ENCODE measurements at regions not wholly inside any gene's neighbourhood (a gene's known extent, or its start where the extent isn't known, plus 50 kb on each side); places are given as distances from the start of the nearest gene placed in this dataset.

DNA sequence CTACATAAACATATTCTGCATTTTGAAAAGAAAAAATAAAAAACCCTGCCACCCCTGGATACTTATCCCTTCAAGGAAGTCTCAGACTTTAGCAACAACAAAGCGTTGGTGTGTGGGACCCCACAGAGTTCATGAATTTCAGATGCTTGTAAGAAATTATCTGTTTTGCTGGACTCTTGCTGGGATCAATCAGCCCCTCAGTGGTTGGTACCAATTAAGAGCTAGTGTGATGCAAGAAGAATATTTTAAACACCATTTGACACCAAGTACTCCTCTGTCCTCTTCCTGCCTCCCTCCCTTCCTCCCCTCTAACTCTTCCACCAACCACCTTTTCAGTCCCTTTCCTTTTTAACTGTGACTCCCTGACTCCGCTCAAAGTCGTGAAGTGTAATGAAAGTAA lies 51.5 kb downstream of the SST start:
- no peak for DNase-seq (ENCODE audit: low read depth)
- no peak overlapping the region for H3K4me3 ChIP-seq (ENCODE audit: control insufficient read depth, low read depth, low read length)
- TF ChIP-seq, protein P1, sequence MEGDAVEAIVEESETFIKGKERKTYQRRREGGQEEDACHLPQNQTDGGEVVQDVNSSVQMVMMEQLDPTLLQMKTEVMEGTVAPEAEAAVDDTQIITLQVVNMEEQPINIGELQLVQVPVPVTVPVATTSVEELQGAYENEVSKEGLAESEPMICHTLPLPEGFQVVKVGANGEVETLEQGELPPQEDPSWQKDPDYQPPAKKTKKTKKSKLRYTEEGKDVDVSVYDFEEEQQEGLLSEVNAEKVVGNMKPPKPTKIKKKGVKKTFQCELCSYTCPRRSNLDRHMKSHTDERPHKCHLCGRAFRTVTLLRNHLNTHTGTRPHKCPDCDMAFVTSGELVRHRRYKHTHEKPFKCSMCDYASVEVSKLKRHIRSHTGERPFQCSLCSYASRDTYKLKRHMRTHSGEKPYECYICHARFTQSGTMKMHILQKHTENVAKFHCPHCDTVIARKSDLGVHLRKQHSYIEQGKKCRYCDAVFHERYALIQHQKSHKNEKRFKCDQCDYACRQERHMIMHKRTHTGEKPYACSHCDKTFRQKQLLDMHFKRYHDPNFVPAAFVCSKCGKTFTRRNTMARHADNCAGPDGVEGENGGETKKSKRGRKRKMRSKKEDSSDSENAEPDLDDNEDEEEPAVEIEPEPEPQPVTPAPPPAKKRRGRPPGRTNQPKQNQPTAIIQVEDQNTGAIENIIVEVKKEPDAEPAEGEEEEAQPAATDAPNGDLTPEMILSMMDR (IDR thresholded peaks at IDR 0.05; ENCODE audit: control insufficient read depth, insufficient read depth, low read depth, low read length, missing control alignments), result no peak

DNA sequence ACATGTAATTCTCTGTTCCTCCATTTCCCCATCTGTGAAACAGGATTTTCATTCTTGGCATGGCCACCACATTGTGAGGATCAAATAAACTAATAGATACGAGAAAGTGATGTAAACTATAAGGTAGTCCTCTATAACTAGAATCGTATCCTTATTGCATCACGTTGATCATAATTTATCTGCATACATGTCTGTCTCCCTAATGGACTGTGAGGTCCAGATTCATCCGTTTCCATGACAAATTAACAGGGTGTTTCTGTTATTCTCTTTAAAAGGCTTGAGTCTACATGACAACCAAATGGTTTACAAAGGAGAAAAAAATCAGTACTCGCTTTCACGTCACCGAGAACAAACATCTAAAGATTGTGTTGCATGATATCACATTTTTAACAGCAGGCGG lies 53.0 kb downstream of the SST start:
- no peak for DNase-seq (ENCODE audit: low read depth)
- TF ChIP-seq, protein P1 (IDR thresholded peaks at IDR 0.05; ENCODE audit: control insufficient read depth, insufficient read depth, low read depth, low read length, missing control alignments), result no peak

DNA sequence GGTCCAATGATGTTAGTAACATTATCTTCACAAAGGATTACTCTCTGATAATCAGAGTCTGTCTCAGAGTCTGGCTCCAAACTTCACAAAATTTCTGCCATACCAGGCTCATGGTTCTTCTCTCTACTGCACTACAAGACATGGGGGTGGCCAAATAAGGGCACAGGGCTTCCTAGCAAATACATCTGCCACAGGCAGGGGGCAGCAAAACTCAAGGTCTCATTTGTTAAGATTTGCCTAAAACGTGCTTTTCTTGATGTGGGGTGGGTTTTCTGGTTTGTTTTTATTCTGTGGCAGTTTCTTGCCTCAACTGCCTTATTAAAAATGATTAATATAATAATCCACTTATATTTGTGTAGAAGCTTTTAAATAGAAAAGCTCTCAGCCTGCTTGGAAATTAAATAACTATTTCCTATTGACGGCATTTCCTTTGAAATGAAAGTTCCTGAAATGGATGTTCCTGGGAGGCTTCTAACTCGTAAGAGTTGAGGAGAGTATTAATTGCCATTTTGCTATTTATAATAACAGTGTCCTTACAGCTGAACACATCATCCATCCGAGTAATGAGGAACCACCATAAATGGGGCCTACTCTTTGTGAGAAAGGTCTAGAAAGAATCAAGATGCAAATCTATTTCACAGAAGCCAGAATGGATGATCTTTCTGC lies 53.8 kb downstream of the SST start:
- TF ChIP-seq, protein P1 (IDR thresholded peaks at IDR 0.05; ENCODE audit: control insufficient read depth, insufficient read depth, low read depth, low read length, missing control alignments), result peak; percentile 77
- peak; percentile 24 for DNase-seq (ENCODE audit: low read depth)

More for the DNA sequence above, 53.0 kb downstream of the SST start:
- H3K4me3 ChIP-seq (ENCODE audit: control insufficient read depth, low read depth, low read length), result no peak overlapping the region

DNA sequence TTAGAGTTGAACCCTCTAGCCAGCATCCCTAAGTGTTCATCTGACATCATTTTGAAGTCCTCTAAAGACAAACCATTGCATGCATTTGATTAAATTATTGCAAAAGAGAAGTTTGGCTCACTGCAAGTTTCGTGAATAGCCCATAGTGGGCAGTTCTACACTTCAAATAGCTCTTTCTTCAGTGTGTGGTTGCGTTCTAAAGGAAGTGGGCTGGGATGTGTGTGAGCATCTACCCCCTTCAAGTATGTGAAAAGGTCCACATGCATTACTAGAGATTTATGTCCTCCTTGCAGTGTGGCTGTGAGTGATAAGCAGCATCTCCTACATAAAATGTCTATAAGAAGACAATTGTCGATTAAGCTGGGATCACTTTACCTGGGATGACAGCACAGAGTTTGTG lies 54.6 kb downstream of the SST start:
- no peak for DNase-seq (ENCODE audit: low read depth)

More for the DNA sequence above, 53.8 kb downstream of the SST start:
- H3K4me3 ChIP-seq (ENCODE audit: control insufficient read depth, low read depth, low read length), result no peak overlapping the region

DNA sequence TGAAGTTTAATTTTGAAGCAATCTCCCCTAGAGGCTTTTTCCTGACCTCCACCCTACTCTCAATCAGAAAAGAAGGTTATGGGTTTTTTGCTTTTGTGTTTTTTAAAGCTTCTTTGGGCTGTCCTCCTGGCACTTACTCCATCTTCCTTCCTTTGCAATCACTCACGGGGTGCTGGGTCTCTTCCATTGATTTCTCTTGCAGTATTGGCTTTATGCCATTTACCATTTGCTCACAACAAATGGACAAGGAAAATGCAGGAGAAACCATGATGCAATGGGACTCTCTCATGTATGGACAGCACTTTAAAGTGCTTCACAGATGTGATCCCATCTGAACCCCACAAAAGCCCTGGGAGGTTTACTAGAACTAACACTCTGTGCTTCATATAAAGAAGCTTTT lies 57.5 kb downstream of the SST start:
- no peak overlapping the region for H3K4me3 ChIP-seq (ENCODE audit: control insufficient read depth, low read depth, low read length)
- TF ChIP-seq, protein P1 (IDR thresholded peaks at IDR 0.05; ENCODE audit: control insufficient read depth, insufficient read depth, low read depth, low read length, missing control alignments), result no peak
- DNase-seq (ENCODE audit: low read depth), result no peak

More for the DNA sequence above, 54.6 kb downstream of the SST start:
- no peak overlapping the region for H3K4me3 ChIP-seq (ENCODE audit: control insufficient read depth, low read depth, low read length)
- TF ChIP-seq, protein P1 (IDR thresholded peaks at IDR 0.05; ENCODE audit: control insufficient read depth, insufficient read depth, low read depth, low read length, missing control alignments), result no peak

DNA sequence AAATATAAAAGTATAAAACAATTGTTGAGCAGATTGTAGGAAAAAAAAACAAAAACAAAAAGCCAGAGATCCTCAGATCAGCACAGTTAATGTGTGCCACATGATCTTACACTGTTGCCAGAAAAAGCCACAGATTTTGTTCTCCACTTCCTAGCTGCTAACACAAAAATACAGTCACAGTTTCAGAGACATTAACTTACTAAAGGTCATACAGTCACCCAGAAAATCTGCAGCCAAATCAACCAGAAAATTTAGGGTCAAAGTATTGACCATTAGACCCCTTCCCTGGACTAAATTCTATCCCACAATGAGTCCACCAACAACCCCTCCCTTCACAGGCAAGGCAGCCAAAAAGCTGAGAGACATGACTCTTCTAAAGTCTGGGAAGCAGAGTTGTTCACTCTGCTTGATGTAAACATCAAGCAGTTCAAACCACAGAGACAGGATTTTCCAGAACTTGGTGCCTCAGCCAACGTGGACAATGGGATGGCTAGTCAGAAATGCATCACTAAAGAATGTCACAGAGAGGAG lies 59.1 kb downstream of the SST start:
- DNase-seq (ENCODE audit: low read depth), result peak; percentile 14
- H3K4me3 ChIP-seq (ENCODE audit: control insufficient read depth, low read depth, low read length), result no peak overlapping the region
- TF ChIP-seq, protein P1 (IDR thresholded peaks at IDR 0.05; ENCODE audit: control insufficient read depth, insufficient read depth, low read depth, low read length, missing control alignments), result no peak

All from AG09309 (cell line).